Ishikawa (cell line): ENCODE measurements at regions not wholly inside any gene's neighbourhood (a gene's known extent, or its start where the extent isn't known, plus 50 kb on each side); places are given as distances from the start of the nearest gene placed in this dataset.

Experiments
- CEBPB ChIP-seq: IDR thresholded peaks from 2 replicates; pipeline ENCODE4 v1.6.1; 2012
- CREB1 ChIP-seq: IDR thresholded peaks from 2 replicates; pipeline ENCODE4 v1.6.1; 2012; ENCODE audit warnings: low read depth
- EGR1 ChIP-seq: IDR thresholded peaks from 2 replicates; pipeline ENCODE4 v1.6.1; 2012
- EP300 ChIP-seq: IDR thresholded peaks from 2 replicates; pipeline ENCODE4 v1.6.1; 2012; ENCODE audit warnings: borderline replicate concordance
- FOXM1 ChIP-seq: IDR thresholded peaks from 2 replicates; pipeline ENCODE4 v1.6.1; 2012; ENCODE audit warnings: low read depth, borderline replicate concordance
- MAX ChIP-seq: IDR thresholded peaks from 2 replicates; pipeline ENCODE4 v1.6.1; 2012
- NFIC ChIP-seq: IDR thresholded peaks from 2 replicates; pipeline ENCODE4 v1.6.1; 2012
- RAD21 ChIP-seq: IDR thresholded peaks from 2 replicates; pipeline ENCODE4 v1.6.1; 2012; ENCODE audit warnings: low read depth
- TAF1 ChIP-seq: IDR thresholded peaks from 2 replicates; pipeline ENCODE4 v1.6.1; 2012; ENCODE audit warnings: low read depth, mild to moderate bottlenecking
- TCF12 ChIP-seq: IDR thresholded peaks from 2 replicates; pipeline ENCODE4 v1.6.1; 2012; ENCODE audit warnings: low read depth
- TEAD4 ChIP-seq: IDR thresholded peaks from 2 replicates; pipeline ENCODE4 v1.6.1; 2012
- USF1 ChIP-seq: IDR thresholded peaks from 2 replicates; pipeline ENCODE4 v1.6.1; 2012
- YY1 ChIP-seq: IDR thresholded peaks from 2 replicates; pipeline ENCODE4 v1.6.1; 2012; ENCODE audit warnings: low read depth
- ZBTB7A ChIP-seq: IDR thresholded peaks from 2 replicates; pipeline ENCODE4 v1.6.1; 2012; ENCODE audit warnings: low read depth
- TF ChIP-seq, protein P1 (sequence below): IDR thresholded peaks from 2 replicates; pipeline ENCODE4 v1.6.1; 2012; ENCODE audit warnings: low read depth, mild to moderate bottlenecking

- no peak for TF ChIP-seq TAF1
- no peak for TF ChIP-seq CEBPB
- no peak for TF ChIP-seq NFIC
- TF ChIP-seq YY1: no peak
- TF ChIP-seq TEAD4: no peak
- TF ChIP-seq CREB1: no peak
- TF ChIP-seq USF1: no peak
Measured at GRCh38 chr13:109371066-109371465, 415.3 kb downstream of the IRS2 start.

DNA sequence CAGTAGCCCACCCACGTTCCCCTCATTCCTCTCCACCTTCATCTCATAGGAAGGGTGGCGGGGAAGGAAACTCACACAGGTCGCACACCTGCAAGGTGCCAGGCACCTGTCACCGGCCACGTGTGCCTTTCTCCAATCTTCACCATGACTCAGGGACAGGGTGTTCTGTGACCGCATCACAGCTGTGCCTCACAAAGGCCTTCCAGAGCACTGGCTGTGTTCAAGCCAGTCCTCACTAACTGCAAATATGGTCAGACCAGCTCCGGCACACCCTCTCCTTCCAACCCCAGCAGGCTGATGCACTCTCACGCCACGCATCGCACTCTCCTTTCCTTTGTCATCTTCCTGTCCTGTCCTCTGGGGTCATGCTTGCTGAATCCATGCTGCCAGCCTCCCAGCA is 415.9 kb downstream of the IRS2 start:
- no peak for TF ChIP-seq CREB1
- no peak for TF ChIP-seq TCF12
- no peak for TF ChIP-seq YY1
- no peak for TF ChIP-seq CEBPB
- TF ChIP-seq NFIC: no peak
- TF ChIP-seq TEAD4: no peak
- no peak for TF ChIP-seq RAD21
- TF ChIP-seq USF1: no peak
- TF ChIP-seq ZBTB7A: no peak
- TF ChIP-seq TAF1: no peak
- TF ChIP-seq EP300: no peak
- TF ChIP-seq EGR1: no peak
- TF ChIP-seq FOXM1: no peak

GRCh38 chr13:109369353-109370052 is 416.9 kb downstream of the IRS2 start:
- TF ChIP-seq TCF12 (no peak), CEBPB (no peak), RAD21 (no peak), TAF1 (no peak), MAX (no peak), YY1 (no peak), USF1 (no peak), ZBTB7A (no peak), CREB1 (no peak), FOXM1 (no peak), EGR1 (no peak)

DNA sequence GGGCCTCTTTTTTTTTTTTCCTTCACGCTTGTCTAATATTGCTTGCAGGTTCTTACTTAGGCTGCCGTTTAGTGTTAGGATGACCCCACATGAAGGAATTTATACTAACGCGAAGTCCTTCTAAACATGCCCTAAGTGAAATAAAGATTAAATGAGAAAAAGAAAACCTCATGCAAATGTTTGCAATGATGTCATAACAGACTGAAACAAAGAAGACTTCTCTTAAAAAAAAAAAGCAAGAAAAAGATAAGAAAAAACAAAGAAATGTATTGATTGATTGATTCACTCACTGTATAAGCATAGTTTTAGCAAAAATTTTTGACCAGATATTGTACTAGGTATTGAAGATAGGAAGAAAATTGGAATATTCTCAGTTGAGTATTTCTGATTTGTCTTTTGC is 418.2 kb downstream of the IRS2 start:
- TF ChIP-seq EGR1 (no peak), YY1 (no peak), NFIC (no peak), FOXM1 (no peak), MAX (no peak), ZBTB7A (no peak), TEAD4 (no peak)

DNA sequence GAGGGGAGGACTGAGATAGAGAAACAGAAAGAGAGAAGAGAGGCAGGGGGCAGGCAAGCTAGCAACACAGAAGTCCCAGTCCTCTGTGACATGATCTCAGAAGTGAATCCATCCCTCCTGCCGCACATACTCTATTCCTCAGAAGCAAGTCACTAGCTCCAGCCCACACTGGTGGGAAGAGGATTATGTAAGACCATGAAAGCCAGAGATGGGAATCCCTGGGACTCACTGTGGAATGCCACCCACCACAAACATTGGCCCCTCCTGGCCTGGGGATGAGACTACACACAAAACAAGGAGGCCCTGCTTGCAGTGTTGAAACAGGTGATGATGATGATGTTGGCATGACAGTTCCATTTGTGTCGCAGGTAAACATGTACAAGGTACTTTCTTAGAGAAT is 419.9 kb downstream of the IRS2 start:
- TF ChIP-seq, protein P1, sequence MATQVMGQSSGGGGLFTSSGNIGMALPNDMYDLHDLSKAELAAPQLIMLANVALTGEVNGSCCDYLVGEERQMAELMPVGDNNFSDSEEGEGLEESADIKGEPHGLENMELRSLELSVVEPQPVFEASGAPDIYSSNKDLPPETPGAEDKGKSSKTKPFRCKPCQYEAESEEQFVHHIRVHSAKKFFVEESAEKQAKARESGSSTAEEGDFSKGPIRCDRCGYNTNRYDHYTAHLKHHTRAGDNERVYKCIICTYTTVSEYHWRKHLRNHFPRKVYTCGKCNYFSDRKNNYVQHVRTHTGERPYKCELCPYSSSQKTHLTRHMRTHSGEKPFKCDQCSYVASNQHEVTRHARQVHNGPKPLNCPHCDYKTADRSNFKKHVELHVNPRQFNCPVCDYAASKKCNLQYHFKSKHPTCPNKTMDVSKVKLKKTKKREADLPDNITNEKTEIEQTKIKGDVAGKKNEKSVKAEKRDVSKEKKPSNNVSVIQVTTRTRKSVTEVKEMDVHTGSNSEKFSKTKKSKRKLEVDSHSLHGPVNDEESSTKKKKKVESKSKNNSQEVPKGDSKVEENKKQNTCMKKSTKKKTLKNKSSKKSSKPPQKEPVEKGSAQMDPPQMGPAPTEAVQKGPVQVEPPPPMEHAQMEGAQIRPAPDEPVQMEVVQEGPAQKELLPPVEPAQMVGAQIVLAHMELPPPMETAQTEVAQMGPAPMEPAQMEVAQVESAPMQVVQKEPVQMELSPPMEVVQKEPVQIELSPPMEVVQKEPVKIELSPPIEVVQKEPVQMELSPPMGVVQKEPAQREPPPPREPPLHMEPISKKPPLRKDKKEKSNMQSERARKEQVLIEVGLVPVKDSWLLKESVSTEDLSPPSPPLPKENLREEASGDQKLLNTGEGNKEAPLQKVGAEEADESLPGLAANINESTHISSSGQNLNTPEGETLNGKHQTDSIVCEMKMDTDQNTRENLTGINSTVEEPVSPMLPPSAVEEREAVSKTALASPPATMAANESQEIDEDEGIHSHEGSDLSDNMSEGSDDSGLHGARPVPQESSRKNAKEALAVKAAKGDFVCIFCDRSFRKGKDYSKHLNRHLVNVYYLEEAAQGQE: no peak
- TF ChIP-seq EGR1 (no peak), RAD21 (no peak), MAX (no peak), EP300 (no peak), CEBPB (no peak), TAF1 (no peak), ZBTB7A (no peak), NFIC (no peak), TEAD4 (no peak)

DNA sequence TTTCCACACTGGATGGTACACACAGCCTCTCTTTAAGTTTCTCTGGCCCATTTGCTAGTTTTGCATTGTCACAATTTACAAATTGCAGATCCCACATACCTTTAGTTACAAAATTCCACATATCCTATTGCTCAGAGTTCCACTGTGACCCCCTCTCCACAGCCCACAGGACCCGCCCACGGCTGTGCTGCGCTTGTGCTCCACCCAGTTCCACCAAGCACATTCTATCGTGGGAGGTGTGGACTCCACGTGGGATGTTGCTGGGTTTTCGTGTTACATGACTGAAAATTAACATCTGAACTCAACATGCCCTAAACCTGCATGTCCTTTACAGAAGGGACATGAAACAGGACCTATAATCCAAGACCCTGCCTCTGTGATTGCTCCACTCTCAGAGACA is 423.0 kb downstream of the IRS2 start:
- TF ChIP-seq ZBTB7A: no peak

GRCh38 chr13:109362616-109363015 is 423.8 kb downstream of the IRS2 start:
- TF ChIP-seq TCF12 (no peak), EP300 (no peak), FOXM1 (no peak), RAD21 (no peak), TAF1 (no peak), CEBPB (no peak), CREB1 (no peak), YY1 (no peak), EGR1 (no peak), USF1 (no peak), MAX (no peak), ZBTB7A (no peak), NFIC (no peak; the same call in 1 of the 2 replicates), TEAD4 (no peak)
- TF ChIP-seq, protein P1: no peak
